ENCODE measurements at regions not wholly inside any gene's neighbourhood (a gene's known extent, or its start where the extent isn't known, plus 50 kb on each side); places are given as distances from the start of the nearest gene placed in this dataset.
"Not testable (repeated sequence)": the region's sequence is repeated elsewhere in the genome, so short reads cannot be mapped to it uniquely, and the experiment has no call there.

DNA sequence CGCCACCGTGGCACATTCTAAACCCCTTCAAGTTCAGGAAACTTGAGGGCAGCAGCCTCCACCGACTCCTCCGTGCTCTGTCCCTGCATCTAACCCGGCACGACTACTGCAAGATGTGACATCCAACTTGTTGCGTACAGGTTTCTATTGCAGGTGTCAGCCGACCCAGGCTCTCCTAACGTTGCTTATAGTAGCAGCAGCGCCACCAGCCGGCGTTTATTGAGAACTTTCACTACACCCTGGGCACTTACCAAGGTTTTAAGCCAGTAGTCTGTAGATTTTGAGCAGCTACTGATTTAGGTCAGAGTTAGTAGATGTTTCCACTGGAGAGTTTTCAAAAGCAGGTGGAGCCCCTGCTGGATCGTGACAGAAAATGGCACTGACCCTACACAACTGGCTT, 200.6 kb upstream of the PRKX start:
- H3K4me3 Mint-ChIP-seq; H3K27ac Mint-ChIP-seq; H3K4me1 Mint-ChIP-seq; DNase-seq; H3K36me3 Mint-ChIP-seq (ENCODE audit: low read depth); intact Hi-C loops (cut with micrococcal nuclease); H3K27me3 Mint-ChIP-seq; H3K9me3 Mint-ChIP-seq: not testable (repeated sequence)

DNA sequence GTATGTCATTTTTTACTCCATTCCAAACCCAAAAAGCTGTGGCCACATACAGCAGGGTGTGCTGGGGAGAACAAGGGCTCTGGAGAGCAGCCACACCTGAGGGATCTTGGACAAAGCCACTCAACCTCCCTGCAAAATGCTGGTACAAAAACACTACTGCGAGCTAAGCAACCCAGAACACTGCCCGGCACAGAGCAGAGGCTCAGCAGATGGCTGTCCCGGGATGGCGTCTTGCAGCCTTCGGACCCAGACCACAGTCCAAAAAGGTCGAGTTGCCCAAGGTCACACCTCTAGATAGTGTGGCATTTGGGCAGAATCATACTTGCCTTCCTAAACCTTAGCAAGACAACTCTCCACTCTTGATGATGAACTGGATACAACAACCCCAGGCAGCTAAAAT, 197.6 kb upstream of the PRKX start:
- H3K9me3 Mint-ChIP-seq; H3K27me3 Mint-ChIP-seq; H3K36me3 Mint-ChIP-seq (ENCODE audit: low read depth); intact Hi-C loops (cut with micrococcal nuclease); DNase-seq; H3K4me1 Mint-ChIP-seq; H3K4me3 Mint-ChIP-seq; H3K27ac Mint-ChIP-seq: not testable (repeated sequence)

DNA sequence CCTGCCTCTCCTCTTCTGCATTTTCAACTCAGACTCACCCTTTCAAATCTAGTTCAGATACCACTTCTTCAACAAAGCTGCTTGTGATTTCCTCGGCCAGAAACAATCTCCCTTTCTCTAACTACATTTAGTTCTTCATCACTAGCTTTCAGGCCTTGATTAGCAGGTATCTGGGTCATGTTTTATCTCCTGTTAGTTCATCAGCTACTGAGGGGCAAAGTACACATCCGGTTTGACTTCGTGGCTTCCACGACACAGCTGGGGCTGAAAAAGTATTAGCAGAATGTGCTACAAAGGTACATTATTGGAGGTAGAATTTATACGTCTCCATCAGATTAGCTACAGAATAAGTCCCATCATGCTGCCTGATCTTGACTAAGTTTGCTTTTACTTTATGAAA, 197.2 kb upstream of the PRKX start:
- H3K9me3 Mint-ChIP-seq; H3K36me3 Mint-ChIP-seq (ENCODE audit: low read depth); H3K27ac Mint-ChIP-seq; H3K4me3 Mint-ChIP-seq; H3K4me1 Mint-ChIP-seq; intact Hi-C loops (cut with micrococcal nuclease); H3K27me3 Mint-ChIP-seq; DNase-seq: not testable (repeated sequence)

- H3K4me1 Mint-ChIP-seq; H3K27ac Mint-ChIP-seq; intact Hi-C loops (cut with micrococcal nuclease); H3K4me3 Mint-ChIP-seq; H3K9me3 Mint-ChIP-seq; H3K27me3 Mint-ChIP-seq; DNase-seq; H3K36me3 Mint-ChIP-seq (ENCODE audit: low read depth): not testable (repeated sequence)
Observed at GRCh38 chrX:3905522-3906258, 192.2 kb upstream of the PRKX start.

- intact Hi-C loops (cut with micrococcal nuclease); H3K27ac Mint-ChIP-seq; H3K4me3 Mint-ChIP-seq; DNase-seq; H3K36me3 Mint-ChIP-seq (ENCODE audit: low read depth); H3K27me3 Mint-ChIP-seq; H3K9me3 Mint-ChIP-seq; H3K4me1 Mint-ChIP-seq: not testable (repeated sequence)
Observed at GRCh38 chrX:3902222-3902621, 188.8 kb upstream of the PRKX start.

DNA sequence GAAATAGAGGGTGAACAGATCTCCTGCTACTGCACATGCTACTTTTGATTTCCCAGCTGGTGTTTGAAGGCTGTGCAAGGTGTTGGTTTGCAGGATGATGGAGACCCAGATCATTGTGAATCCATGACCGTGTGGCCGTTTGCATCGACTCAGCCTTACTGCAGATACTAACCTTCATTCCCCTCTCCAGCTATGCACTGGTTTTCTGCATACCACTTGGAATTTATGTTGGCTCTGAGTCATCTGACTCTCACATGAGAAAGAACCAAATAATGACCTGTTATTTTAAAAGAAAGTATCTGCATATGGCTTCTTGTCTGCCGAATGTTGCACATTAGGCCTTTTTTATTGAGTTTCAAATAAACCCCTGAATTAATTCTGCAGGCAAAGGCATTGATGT, 183.3 kb upstream of the PRKX start:
- H3K4me1 Mint-ChIP-seq; H3K27me3 Mint-ChIP-seq; DNase-seq; H3K27ac Mint-ChIP-seq; intact Hi-C loops (cut with micrococcal nuclease); H3K4me3 Mint-ChIP-seq; H3K36me3 Mint-ChIP-seq (ENCODE audit: low read depth); H3K9me3 Mint-ChIP-seq: not testable (repeated sequence)

- DNase-seq; H3K4me1 Mint-ChIP-seq; H3K4me3 Mint-ChIP-seq; H3K27me3 Mint-ChIP-seq; intact Hi-C loops (cut with micrococcal nuclease); H3K9me3 Mint-ChIP-seq; H3K27ac Mint-ChIP-seq; H3K36me3 Mint-ChIP-seq (ENCODE audit: low read depth): not testable (repeated sequence)
Observed at GRCh38 chrX:3882553-3882920, 169.1 kb upstream of the PRKX start.

GRCh38 chrX:3881898-3882552, 168.6 kb upstream of the PRKX start:
- DNase-seq; H3K36me3 Mint-ChIP-seq (ENCODE audit: low read depth); H3K27me3 Mint-ChIP-seq; H3K4me1 Mint-ChIP-seq; H3K9me3 Mint-ChIP-seq; H3K4me3 Mint-ChIP-seq; intact Hi-C loops (cut with micrococcal nuclease); H3K27ac Mint-ChIP-seq: not testable (repeated sequence)

DNA sequence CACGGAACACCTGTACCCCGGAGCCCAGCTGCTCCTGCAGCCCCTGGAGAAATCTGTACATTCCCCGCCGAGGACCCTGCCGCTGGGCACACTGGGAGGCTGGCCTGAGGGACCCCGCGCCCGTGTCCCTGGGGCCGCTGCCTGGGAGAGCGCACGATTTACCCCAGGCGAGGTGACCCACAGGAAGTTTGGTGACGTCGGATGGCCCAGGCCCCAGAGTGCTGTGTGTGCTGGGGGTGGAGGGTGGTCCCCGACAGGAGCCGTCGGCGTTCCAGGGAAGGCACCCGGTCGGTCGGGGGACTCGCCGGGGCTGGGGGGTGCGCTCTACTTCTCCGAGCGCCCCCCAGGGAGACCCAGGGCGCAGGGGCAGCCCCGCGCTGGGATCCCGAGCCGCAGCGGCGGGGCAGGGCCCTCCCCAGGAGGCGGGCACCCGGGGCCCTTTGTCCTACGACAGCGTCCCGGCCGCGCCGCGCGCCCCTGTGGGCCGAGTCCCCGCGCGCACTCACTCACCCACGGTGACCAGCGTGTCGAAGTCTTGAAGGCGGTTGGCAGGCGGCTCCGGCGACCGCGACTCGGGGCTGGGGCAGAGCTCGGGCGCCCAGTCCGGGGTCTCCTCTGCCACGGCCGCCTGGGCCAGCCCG, 167.9 kb upstream of the PRKX start:
- DNase-seq; H3K27me3 Mint-ChIP-seq; H3K27ac Mint-ChIP-seq; H3K4me1 Mint-ChIP-seq; H3K9me3 Mint-ChIP-seq; intact Hi-C loops (cut with micrococcal nuclease); H3K4me3 Mint-ChIP-seq; H3K36me3 Mint-ChIP-seq (ENCODE audit: low read depth): not testable (repeated sequence)

- intact Hi-C loops (cut with micrococcal nuclease); DNase-seq; H3K36me3 Mint-ChIP-seq (ENCODE audit: low read depth); H3K4me3 Mint-ChIP-seq; H3K4me1 Mint-ChIP-seq; H3K27me3 Mint-ChIP-seq; H3K9me3 Mint-ChIP-seq; H3K27ac Mint-ChIP-seq: not testable (repeated sequence)
Observed at GRCh38 chrX:3876393-3876792, 162.9 kb upstream of the PRKX start.

DNA sequence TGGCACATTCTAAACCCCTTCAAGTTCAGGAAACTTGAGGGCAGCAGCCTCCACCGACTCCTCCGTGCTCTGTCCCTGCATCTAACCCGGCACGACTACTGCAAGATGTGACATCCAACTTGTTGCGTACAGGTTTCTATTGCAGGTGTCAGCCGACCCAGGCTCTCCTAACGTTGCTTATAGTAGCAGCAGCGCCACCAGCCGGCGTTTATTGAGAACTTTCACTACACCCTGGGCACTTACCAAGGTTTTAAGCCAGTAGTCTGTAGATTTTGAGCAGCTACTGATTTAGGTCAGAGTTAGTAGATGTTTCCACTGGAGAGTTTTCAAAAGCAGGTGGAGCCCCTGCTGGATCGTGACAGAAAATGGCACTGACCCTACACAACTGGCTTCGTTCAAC, 162.2 kb upstream of the PRKX start:
- H3K4me3 Mint-ChIP-seq; H3K27ac Mint-ChIP-seq; intact Hi-C loops (cut with micrococcal nuclease); H3K4me1 Mint-ChIP-seq; H3K27me3 Mint-ChIP-seq; H3K36me3 Mint-ChIP-seq (ENCODE audit: low read depth); H3K9me3 Mint-ChIP-seq; DNase-seq: not testable (repeated sequence)

DNA sequence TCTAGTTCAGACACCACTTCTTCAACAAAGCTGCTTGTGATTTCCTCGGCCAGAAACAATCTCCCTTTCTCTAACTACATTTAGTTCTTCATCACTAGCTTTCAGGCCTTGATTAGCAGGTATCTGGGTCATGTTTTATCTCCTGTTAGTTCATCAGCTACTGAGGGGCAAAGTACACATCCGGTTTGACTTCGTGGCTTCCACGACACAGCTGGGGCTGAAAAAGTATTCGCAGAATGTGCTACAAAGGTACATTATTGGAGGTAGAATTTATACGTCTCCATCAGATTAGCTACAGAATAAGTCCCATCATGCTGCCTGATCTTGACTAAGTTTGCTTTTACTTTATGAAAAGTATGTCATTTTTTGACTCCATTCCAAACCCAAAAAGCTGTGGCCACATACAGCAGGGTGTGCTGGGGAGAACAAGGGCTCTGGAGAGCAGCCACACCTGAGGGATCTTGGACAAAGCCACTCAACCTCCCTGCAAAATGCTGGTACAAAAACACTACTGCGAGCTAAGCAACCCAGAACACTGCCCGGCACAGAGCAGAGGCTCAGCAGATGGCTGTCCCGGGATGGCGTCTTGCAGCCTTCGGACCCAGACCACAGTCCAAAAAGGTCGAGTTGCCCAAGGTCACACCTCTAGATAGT, 158.9 kb upstream of the PRKX start:
- H3K4me1 Mint-ChIP-seq; intact Hi-C loops (cut with micrococcal nuclease); H3K27me3 Mint-ChIP-seq; H3K4me3 Mint-ChIP-seq; H3K27ac Mint-ChIP-seq; H3K9me3 Mint-ChIP-seq; DNase-seq; H3K36me3 Mint-ChIP-seq (ENCODE audit: low read depth): not testable (repeated sequence)

- H3K36me3 Mint-ChIP-seq (ENCODE audit: low read depth); intact Hi-C loops (cut with micrococcal nuclease); H3K9me3 Mint-ChIP-seq; H3K27me3 Mint-ChIP-seq; H3K27ac Mint-ChIP-seq; H3K4me3 Mint-ChIP-seq; DNase-seq; H3K4me1 Mint-ChIP-seq: not testable (repeated sequence)
Observed at GRCh38 chrX:3867067-3867831, 153.8 kb upstream of the PRKX start.

DNA sequence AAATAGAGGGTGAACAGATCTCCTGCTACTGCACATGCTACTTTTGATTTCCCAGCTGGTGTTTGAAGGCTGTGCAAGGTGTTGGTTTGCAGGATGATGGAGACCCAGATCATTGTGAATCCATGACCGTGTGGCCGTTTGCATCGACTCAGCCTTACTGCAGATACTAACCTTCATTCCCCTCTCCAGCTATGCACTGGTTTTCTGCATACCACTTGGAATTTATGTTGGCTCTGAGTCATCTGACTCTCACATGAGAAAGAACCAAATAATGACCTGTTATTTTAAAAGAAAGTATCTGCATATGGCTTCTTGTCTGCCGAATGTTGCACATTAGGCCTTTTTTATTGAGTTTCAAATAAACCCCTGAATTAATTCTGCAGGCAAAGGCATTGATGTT, 144.9 kb upstream of the PRKX start:
- H3K4me1 Mint-ChIP-seq; DNase-seq; intact Hi-C loops (cut with micrococcal nuclease); H3K9me3 Mint-ChIP-seq; H3K27me3 Mint-ChIP-seq; H3K27ac Mint-ChIP-seq; H3K4me3 Mint-ChIP-seq; H3K36me3 Mint-ChIP-seq (ENCODE audit: low read depth): not testable (repeated sequence)
